NCI-H1092 (cell line): ENCODE measurements at regions not wholly inside any gene's neighbourhood (a gene's known extent, or its start where the extent isn't known, plus 50 kb on each side); places are given as distances from the start of the nearest gene placed in this dataset.
A peak's percentile ranks its signal among the peaks of the same experiment; 100 is the strongest.
"Not testable (repeated sequence)": the region's sequence is repeated elsewhere in the genome, so short reads cannot be mapped to it uniquely, and the experiment has no call there.

Experiments used
- DNase-seq: peaks from one replicate; lab custom pipeline; 2025; lab: John Stamatoyannopoulos, UW

DNA sequence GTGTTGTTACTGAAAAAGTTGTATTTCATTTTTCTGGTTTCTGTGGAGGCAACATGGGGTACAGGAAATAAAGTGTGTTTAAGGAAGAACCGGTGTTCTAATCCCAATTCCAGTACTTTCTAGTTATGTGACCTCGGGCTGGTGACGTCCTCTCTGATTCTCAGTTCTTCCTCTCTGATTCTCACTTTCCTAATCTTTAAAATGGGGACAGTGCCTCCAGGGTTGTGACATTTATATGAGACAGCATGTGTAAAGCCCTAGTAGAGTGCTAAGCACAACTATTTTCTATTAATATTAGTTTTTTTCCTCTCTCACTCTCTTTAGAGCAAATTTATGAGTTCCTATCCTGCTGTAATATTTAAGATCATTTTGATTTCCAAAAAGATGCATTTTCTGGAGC lies 50.9 kb upstream of the PTPDC1 start:
- DNase-seq = no peak

DNA sequence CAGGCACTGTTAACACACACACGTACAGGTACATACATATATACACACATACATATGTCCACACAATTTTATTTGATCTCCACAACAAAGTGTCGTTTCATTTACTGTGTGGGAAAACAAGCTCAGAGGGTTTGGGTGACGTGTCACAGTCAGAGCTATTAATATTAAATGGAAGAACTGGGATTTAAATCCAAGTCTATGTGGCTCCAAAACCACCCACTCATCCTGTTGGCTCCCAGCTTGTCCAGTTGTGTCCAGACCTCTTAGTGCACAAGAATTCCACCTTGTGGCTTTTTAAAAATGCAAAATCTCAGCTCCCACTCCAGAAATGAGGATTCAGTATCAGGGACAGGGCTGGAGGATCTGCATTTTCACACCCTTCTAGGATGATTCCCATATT lies 52.3 kb upstream of the PTPDC1 start:
- DNase-seq = no peak

DNA sequence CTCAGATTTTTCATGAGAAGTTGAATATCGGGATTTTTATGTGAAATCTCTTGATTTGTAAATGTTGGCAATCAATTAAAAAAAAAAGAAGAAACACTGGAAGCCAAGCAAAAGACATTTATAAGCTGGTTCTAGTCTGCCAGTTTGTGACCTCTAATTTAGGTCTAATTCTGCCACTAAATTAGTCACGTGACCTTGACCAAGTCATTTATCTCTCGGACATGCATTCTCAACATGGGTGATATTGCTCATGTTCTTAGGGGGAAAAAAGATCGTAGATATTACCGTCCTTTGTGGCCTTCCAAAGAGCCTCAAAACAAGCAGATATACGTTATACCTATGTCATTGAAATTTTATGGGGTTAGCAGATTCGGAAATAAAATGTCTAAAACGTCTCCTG lies 52.9 kb upstream of the PTPDC1 start:
- DNase-seq = no peak

DNA sequence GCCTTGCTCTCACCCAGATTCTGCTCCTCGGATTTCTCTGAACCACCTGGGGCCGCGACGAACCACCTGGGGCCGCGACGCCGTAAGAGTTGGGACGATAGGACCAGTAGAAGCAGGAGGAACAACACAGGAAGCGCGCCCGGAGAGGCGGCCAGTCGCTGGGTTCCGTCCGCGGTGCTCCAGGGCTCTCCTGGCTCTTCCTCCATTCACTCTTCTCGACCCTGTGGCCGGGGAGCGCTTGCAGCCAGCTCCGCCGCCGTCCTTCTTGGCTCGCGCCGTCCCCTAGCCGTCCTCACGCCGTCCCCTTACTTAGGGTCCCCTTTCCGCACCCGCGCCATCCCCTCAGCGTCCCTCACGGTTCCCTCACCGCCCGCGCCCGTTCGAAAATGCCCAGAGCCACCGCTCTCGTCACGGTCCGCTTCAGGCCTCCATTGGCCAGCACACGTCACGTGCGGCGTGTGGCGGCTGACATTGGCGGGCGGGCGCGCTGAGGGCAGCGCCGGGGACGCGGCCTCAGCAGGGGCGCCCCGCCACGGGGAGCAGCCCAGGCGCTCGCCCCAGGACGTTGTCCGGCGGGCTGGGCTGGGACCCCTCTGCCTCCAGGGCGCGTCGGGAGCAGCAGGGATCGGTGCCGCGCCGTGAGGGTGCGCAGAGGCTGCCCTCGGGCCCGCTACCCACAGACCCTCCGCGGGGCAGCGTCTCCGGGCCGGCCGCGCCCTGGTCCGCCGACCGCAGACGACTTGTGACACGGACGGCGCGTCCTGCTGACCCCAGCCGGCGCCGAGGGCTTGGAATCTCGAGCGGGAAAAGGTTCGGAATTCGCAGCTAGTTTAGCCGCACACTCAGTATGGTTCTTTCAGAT lies 53.7 kb upstream of the PTPDC1 start:
- DNase-seq = peak; percentile 86

DNA sequence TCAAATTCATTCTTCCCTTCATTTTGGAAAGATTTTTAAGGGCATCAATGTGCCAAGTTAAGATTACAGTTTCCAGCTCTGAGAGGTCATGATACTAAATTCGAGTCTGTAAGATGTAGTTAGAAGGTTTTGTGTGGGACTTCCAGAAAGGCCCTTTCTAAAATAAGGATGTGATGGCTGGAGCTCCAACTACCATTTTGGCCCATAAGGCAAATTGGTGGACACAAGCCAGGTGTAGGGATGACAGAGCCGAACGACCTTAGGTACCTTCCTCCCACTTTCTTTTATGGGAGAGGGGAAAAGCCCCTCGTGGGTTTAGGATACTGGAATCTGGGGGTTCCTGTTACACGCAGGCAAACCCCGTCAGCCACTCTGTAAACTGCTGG lies 54.3 kb upstream of the PTPDC1 start:
- DNase-seq = no peak

DNA sequence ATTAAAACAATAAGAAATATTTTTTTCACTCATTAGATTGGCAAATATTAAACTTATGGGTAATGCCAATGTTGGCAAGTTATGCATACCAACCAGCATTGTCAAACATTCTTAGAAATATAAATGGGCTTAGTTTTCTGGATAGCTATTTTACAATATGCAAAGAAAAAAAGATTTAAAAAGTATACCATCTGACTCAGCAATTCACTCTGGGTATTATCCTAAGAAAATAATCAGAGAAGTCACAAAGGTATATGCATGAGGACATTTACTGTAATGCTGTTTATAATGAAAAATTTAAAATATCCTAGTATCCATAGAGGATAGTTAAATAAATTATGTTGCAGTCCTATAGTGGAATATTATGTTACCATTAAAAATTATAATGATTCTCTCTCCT lies 57.4 kb upstream of the PTPDC1 start:
- no peak for DNase-seq

DNA sequence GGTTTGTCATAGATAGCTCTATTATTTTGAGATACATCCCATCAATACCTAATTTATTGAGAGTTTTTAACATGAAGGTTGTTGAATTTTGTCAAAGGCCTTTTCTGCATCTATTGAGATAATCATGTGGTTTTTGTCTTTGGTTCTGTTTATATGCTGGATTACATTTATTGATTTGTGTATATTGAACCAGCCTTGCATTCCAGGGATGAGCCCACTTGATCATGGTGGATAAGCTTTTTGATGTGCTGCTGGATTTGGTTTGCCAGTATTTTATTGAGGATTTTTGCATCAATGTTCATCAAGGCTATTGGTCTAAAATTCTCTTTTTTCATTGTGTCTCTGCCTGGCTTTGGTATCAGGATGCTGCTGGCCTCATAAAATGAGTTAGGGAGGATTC lies 61.8 kb upstream of the PTPDC1 start:
- not testable (repeated sequence) for DNase-seq

DNA sequence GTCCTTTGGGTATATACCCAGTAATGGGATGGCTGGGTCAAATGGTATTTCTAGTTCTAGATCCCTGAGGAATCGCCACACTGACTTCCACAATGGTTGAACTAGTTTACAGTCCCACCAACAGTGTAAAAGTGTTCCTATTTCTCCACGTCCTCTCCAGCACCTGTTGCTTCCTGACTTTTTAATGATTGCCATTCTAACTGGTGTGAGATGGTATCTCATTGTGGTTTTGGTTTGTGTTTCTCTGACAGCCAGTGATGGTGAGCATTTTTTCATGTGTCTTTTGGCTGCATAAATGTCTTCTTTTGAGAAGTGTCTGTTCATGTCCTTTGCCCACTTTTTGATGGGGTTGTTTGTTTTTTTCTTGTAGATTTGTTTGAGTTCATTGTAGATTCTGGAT lies 63.4 kb upstream of the PTPDC1 start:
- not testable (repeated sequence) for DNase-seq

DNA sequence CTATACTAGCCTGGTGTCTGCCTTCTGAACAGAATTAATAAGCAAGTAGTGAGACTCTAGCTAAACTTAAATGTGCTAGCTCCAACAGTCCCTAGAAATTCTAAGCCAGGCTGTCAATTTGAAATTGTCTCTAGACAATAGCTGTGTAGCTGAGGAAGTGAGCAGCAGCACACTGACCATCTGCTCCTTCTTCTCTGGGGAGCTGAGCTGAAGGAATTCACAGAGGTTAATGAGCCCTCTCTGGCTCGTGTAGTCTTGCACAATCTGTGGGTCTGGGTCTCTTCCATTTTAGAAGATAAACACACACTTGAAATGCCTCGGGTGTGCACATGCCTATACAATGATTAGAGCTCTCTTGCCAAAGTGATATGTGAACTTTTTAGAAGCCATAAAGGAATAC lies 63.5 kb upstream of the BARX1 start:
- DNase-seq = no peak

DNA sequence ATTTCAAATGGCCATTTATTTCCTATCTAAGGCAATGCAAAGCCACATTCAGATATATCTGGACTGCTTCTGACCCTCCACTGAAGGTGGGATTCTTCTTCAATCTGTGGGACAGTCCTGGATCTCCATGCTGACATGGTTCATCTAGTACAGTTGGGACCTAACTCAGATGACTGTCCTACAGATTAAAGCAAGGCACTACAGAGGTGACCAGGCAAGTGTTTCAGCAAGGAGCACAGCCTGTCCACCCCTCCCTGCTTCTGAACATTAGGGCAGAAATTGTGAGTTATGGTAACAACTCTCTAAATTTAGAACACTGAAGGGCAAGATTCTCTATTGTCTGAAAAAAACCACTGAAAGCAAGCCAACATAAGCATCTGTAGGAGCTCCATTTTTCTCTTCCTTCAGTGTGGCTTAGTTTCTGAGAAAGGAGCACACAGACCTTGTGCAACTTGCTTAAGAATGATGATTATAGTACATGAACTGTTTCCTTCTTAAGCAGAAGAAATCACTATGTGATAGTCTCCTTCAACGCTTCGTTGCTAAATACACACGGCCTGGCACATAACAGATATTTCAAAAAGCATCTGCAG lies 62.9 kb upstream of the BARX1 start:
- no peak for DNase-seq

DNA sequence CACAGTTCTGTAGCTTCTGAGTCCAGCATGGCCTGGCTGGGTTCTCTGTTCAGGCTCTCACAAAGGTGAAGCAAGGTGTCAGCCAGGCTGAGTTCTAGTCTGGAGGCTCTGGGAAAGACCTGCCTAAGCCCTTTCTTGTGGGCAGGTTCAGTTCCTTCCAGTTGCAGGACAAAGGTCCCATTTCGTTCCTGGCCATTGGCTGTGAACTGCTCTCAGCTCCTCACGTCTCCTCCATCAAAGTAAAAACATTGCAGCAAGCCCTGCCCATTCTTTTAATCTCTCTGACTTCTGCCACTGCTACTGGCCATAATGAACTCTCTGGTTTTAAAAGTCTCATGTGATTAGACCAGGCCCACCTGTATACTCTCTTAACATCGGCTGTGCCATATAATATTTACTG lies 61.6 kb upstream of the BARX1 start:
- DNase-seq = no peak

DNA sequence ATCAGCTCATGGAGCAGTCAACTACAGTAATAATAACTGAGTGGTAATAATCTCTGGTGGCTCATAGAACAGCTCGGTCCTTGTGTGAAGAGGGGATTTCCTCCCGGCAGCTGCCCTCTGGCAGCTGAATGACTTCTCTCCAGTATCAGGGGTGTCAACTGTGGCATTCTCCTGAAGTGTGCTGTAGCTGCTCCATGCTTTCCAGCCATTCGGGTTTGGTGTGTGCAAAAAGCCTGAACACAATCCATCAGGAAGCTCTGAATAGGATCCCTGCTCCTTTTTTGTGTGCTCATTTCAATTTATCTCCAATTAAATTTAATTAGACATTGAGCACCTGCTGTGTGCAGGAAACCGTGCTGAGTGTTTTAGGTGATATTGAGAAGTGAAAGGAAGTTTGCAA lies 59.8 kb upstream of the BARX1 start:
- peak; percentile 52 for DNase-seq

DNA sequence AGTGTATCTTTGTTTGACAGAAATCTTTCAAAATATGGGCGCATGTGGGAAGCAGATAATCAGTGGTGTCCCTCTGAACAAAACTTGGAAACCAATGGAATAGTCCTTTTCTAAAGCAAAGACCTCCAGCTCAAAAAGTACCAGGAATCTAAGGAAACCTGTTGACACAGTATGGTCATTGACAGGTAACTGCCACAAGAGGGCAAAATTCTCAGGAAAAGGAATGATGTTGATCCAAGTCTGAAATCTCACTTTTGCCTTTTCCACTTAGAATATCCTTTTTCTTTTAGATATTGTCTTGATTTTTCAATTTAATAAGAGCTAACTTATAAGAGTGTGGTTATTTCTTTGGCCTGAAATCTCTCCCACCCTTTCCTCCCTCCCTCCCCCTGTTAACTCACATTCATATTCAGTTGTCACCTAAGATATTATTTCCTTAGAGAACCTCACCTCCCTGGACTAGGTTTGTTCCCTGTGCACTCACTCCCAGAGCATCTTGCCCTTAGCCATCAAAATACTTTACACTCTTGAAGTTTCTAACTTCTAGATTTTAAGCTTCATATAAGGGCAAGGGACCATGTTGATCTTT lies 59.0 kb upstream of the BARX1 start:
- peak; percentile 6 for DNase-seq

DNA sequence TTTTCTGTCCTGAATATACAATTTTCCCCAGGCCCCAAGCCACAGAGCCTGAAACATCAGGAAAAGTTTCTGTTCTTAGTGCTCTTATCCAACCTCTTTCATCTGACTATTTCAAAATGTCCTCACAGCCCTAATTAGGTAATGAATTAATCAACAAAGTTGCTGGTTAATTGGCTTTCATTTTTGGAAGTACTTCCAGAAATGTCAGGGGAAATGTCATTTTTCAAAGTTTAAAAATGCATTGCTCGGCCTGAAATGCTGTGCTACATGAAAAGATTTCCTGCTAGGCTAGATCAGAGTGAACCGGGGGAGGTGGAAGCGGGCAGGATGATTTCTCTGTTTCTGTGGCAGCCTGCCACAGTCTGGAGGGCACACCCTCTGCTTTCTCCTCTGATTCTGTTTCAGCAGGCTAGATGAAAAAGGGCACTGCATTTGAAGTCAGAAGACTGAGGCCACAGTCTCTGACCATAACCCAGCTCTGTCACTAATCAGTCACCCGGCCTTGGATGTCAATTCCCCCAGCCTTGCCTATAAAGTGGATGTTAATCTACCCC lies 55.9 kb upstream of the BARX1 start:
- DNase-seq = no peak

DNA sequence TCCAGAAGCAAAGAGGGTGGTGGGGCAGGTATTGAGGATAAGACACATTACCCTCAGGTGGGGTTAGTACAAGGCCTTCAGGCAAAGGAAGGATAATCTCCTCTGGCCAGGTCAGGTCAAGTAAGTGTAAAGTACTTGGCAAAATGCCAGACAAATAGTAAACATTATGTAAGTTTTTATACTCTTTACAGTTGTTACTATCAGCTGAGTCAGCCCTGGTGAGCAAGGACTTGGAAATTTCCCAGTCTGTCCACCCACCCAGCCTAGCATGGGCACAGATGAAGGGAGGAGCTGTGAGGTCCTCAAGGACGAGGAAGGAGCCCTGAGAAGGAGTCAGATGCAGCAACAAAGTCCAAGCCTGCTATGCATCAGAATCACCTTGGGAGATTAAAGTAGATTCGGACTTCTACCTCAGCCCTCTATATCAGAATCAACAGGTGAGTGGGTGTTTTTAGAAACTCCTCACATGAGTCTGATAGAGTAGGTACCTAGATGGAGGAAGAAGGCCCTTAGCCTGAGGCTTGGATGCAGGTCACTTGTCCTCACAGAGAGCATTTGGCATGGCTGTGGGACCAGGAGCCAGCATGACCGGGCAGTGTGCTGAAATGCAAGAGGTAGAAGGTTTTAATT lies 50.2 kb upstream of the BARX1 start:
- DNase-seq = no peak
